PC-9 (cell line): ENCODE measurements at regions not wholly inside any gene's neighbourhood (a gene's known extent, or its start where the extent isn't known, plus 50 kb on each side); places are given as distances from the start of the nearest gene placed in this dataset.

ENCODE experiments used
- BruUV-seq: library from RNA; stranded (reverse); fragments of 400-500 nt; replicated peaks from 2 replicates; lab custom pipeline; 2021; lab: Mats Ljungman, UMichigan
- CTCF ChIA-PET: fragments of 300-600 bp; sonication (Branson Sonifier 250); formaldehyde crosslinking; loops from one replicate; lab custom pipeline; 2022; ENCODE audit warnings: antibody characterized with exemption; lab: Charles Lee
- POLR2A ChIA-PET: fragments of 300-600 bp; sonication (Branson Sonifier 250); formaldehyde crosslinking; loops from one replicate; lab custom pipeline; 2022; ENCODE audit warnings: antibody characterized with exemption; ENCODE audit not compliant: unreplicated experiment; lab: Charles Lee
- DNase-seq, 2 experiments: peaks; one replicate each; pipeline versions ENCODE4 v3.0.0 to v3.0.0-alpha.2; 2015 to 2022; ENCODE audit warnings: mixed read lengths in 1 of 2
- H2AFZ ChIP-seq: fragments of 200-600 bp; sonication (generic); 2 replicates; pipeline ENCODE4 v1.8.1; 2017; ENCODE audit warnings: antibody characterized with exemption
- H3F3A ChIP-seq: fragments of 200-600 bp; sonication (generic); 2 replicates; pipeline ENCODE4 v1.8.1; 2017; ENCODE audit warnings: antibody characterized with exemption, mild to moderate bottlenecking, low read depth; ENCODE audit not compliant: insufficient read depth
- H3K27ac ChIP-seq: fragments of 200-600 bp; sonication (generic); 2 replicates; pipeline ENCODE4 v1.6.1; 2016; ENCODE audit warnings: mixed run types
- H3K27me3 ChIP-seq: fragments of 200-600 bp; sonication (generic); 2 replicates; pipeline ENCODE4 v1.6.1; 2016; ENCODE audit warnings: low read depth, mixed run types; ENCODE audit not compliant: insufficient read depth
- H3K36me3 ChIP-seq: fragments of 200-600 bp; sonication (generic); 2 replicates; pipeline ENCODE4 v1.6.1; 2016; ENCODE audit warnings: low read depth, mixed run types
- H3K4me1 ChIP-seq: fragments of 200-600 bp; sonication (generic); replicated peaks from 2 replicates; pipeline ENCODE4 v1.6.1; 2016; ENCODE audit warnings: mixed run types; ENCODE audit not compliant: insufficient read depth
- H3K4me2 ChIP-seq: fragments of 200-600 bp; sonication (generic); 2 replicates; pipeline ENCODE4 v1.6.1; 2017; ENCODE audit warnings: mixed run types
- H3K4me3 ChIP-seq: fragments of 200-600 bp; sonication (generic); 2 replicates; pipeline ENCODE4 v1.6.1; 2016; ENCODE audit warnings: mixed run types
- H3K79me2 ChIP-seq: fragments of 200-600 bp; sonication (generic); 2 replicates; pipeline ENCODE4 v1.6.1; 2017; ENCODE audit warnings: low read depth, mixed run types
- H3K9me2 ChIP-seq: fragments of 200-600 bp; sonication (generic); 2 replicates; pipeline ENCODE4 v1.8.1; 2017; ENCODE audit warnings: mild to moderate bottlenecking; ENCODE audit not compliant: insufficient read depth
- H3K9me3 ChIP-seq: fragments of 200-600 bp; sonication (generic); 2 replicates; pipeline ENCODE4 v1.8.1; 2016; ENCODE audit warnings: low read depth; ENCODE audit not compliant: insufficient read depth
- H4K20me1 ChIP-seq: fragments of 200-600 bp; sonication (generic); 2 replicates; pipeline ENCODE4 v1.8.1; 2017; ENCODE audit not compliant: insufficient read depth
- EZH2 ChIP-seq: fragments of 200-600 bp; sonication (generic); IDR thresholded peaks from 2 replicates; pipeline ENCODE4 v1.8.0; 2017; ENCODE audit warnings: antibody characterized with exemption, low read depth
- intact Hi-C: fragments of 100-400 bp; cut with micrococcal nuclease; formaldehyde crosslinking; loops from one replicate; pipeline ENCODE4 v1.10.0; 2022; ENCODE audit not compliant: unreplicated experiment
- TF ChIP-seq, protein P1 (sequence below): fragments of 200-600 bp; sonication (generic); conservative IDR thresholded peaks from 2 replicates; pipeline ENCODE4 v1.6.1; 2017; ENCODE audit warnings: mixed run types, antibody characterized with exemption, mild to moderate bottlenecking, moderate library complexity

DNA sequence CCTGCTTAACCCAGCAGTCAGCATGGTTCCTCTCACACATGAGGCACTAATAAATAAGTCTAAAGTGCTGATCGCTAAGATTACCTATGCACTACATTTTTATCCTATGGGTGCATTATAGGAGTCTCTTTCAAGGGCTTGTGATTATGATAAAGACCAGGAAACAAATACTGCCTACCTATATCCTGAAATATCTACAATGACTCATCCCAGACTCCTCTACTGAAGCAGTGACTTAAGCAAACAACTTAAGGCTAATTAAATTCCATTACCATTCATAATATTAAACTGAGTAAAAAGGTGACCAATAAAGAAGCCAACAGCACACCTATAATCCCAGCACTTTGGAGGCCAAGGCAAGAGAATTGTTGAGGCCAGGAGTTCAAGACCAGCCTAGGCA, 338.4 kb downstream of the DNAH5 start:
- Histone ChIP-seq H3K4me2 (peak overlapping the region; percentile 30), H3K27me3 (no peaks in the 10 kb centered on the region), H3F3A (peaks cover 8% of the 10 kb centered on the region; the same call in 1 of the 2 replicates), H3K4me1 (peaks cover 20% of the 10 kb centered on the region; the same call in 1 of the 2 replicates), H3K79me2 (no peaks in the 10 kb centered on the region), H2AFZ (no peak overlapping the region), H4K20me1 (no peaks in the 10 kb centered on the region), H3K36me3 (no peaks in the 10 kb centered on the region), H3K9me3 (peaks cover 10% of the 10 kb centered on the region; the same call in 1 of the 2 replicates), H3K27ac (peak overlapping the region; percentile 60), H3K4me3 (no peak overlapping the region), H3K9me2 (no peaks in the 10 kb centered on the region)
- intact Hi-C loops, result loop anchor here (1.0 kb wide), 1 partner anchor 15 kb away; no protein-coding TSS in a partner anchor
- POLR2A ChIA-PET, result no interaction called here
- no peak for TF ChIP-seq EZH2
- TF ChIP-seq, protein P1, sequence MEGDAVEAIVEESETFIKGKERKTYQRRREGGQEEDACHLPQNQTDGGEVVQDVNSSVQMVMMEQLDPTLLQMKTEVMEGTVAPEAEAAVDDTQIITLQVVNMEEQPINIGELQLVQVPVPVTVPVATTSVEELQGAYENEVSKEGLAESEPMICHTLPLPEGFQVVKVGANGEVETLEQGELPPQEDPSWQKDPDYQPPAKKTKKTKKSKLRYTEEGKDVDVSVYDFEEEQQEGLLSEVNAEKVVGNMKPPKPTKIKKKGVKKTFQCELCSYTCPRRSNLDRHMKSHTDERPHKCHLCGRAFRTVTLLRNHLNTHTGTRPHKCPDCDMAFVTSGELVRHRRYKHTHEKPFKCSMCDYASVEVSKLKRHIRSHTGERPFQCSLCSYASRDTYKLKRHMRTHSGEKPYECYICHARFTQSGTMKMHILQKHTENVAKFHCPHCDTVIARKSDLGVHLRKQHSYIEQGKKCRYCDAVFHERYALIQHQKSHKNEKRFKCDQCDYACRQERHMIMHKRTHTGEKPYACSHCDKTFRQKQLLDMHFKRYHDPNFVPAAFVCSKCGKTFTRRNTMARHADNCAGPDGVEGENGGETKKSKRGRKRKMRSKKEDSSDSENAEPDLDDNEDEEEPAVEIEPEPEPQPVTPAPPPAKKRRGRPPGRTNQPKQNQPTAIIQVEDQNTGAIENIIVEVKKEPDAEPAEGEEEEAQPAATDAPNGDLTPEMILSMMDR, result no peak
- no TSS peak for BruUV-seq
- peak in 1 of 2 experiments; percentile 95 for DNase-seq
- CTCF ChIA-PET, result no interaction called here

GRCh38 chr5:13601112-13601511, 343.4 kb downstream of the DNAH5 start:
- no peaks in the 10 kb centered on the region for H3K27me3 ChIP-seq
- H4K20me1 ChIP-seq, result no peaks in the 10 kb centered on the region
- peaks cover 11% of the 10 kb centered on the region; the same call in 1 of the 2 replicates for H3K9me3 ChIP-seq
- H3K9me2 ChIP-seq, result no peaks in the 10 kb centered on the region
- no peak overlapping the region for H2AFZ ChIP-seq
- peaks cover 4% of the 10 kb centered on the region; the same call in 1 of the 2 replicates for H3F3A ChIP-seq
- no peaks in the 10 kb centered on the region for H3K36me3 ChIP-seq
- H3K4me3 ChIP-seq, result no peak overlapping the region
- BruUV-seq, result no TSS peak
- CTCF ChIA-PET, result no interaction called here
- H3K4me1 ChIP-seq, result peaks cover 10% of the 10 kb centered on the region; the same call in 1 of the 2 replicates
- no peaks in the 10 kb centered on the region for H3K79me2 ChIP-seq
- peak in 1 of 2 experiments; percentile 25 for DNase-seq
- TF ChIP-seq, protein P1, result no peak
- no peak for TF ChIP-seq EZH2
- POLR2A ChIA-PET, result interaction anchor here (0.7 kb wide), 1 partner anchor 1079 kb away, joined by 4 read pairs; no protein-coding TSS in a partner anchor
- intact Hi-C loops, result no loop called here
- no peak overlapping the region for H3K27ac ChIP-seq
- H3K4me2 ChIP-seq, result no peak overlapping the region

DNA sequence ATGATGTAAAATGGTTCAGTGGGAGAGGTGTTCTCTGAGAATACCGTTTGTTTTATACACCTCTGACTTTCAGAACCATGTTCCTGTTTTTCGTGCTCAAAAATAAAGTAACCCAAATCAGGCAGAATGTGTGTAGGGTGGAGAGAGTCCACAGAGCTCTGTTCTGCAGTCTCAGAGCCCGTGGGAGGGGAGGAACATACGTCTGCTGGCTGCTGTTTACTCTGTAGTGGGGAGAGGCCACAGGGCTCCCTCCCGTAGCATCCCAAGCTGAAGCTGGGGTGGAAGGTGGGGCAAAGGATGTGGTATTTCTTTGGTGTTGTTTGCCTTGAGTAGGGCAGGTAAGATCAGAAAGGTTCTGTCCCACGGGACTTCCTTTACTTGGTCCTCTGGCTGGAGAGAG, 348.5 kb downstream of the DNAH5 start:
- TF ChIP-seq, protein P1, result no peak
- TF ChIP-seq EZH2, result no peak
- no peaks in the 10 kb centered on the region for H3K27me3 ChIP-seq
- no peak overlapping the region for H3K4me2 ChIP-seq
- no peak overlapping the region for H3K4me3 ChIP-seq
- H3F3A ChIP-seq, result no peaks in the 10 kb centered on the region
- H3K9me3 ChIP-seq, result peaks cover 15% of the 10 kb centered on the region; the same call in 1 of the 2 replicates
- H4K20me1 ChIP-seq, result no peaks in the 10 kb centered on the region
- POLR2A ChIA-PET, result no interaction called here
- no peaks in the 10 kb centered on the region for H3K36me3 ChIP-seq
- H3K9me2 ChIP-seq, result no peaks in the 10 kb centered on the region
- intact Hi-C loops, result no loop called here
- H3K27ac ChIP-seq, result no peak overlapping the region
- no peak for DNase-seq
- no TSS peak for BruUV-seq
- H2AFZ ChIP-seq, result 0 out of 2 replicates have a peak overlapping the region, but pooled peaks have one; percentile 29
- no peaks in the 10 kb centered on the region for H3K79me2 ChIP-seq
- CTCF ChIA-PET, result no interaction called here
- H3K4me1 ChIP-seq, result peaks cover 4% of the 10 kb centered on the region; the same call in 1 of the 2 replicates
